H4 (cell line): ENCODE measurements at regions not wholly inside any gene's neighbourhood (a gene's known extent, or its start where the extent isn't known, plus 50 kb on each side); places are given as distances from the start of the nearest gene placed in this dataset.
"Not testable (repeated sequence)": the region's sequence is repeated elsewhere in the genome, so short reads cannot be mapped to it uniquely, and the experiment has no call there.

ENCODE experiments used
- DNase-seq: peaks from one replicate; pipeline ENCODE4 v3.0.0-alpha.2; 2015; ENCODE audit warnings: low spot score

DNA sequence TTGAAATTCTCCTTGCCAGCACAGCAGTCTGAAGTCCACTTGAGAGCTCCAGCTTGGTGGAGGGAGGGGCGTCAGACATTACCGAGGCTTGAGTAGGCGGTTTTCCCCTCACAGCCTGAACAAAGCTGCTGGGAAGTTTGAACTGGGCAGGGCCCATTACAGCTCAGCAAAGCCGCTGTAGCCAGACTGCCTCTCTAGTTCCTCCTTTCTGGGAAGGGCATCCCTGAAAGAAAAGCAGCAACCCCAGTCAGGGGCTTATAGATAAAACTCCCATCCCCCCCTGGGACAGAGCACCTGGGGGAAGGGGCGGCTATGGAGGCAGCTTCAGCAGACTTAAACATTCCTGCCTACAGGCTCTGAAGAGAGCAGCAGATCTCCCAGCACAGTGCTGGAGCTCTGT lies 325.3 kb downstream of the GJA1 start:
- no peak for DNase-seq

DNA sequence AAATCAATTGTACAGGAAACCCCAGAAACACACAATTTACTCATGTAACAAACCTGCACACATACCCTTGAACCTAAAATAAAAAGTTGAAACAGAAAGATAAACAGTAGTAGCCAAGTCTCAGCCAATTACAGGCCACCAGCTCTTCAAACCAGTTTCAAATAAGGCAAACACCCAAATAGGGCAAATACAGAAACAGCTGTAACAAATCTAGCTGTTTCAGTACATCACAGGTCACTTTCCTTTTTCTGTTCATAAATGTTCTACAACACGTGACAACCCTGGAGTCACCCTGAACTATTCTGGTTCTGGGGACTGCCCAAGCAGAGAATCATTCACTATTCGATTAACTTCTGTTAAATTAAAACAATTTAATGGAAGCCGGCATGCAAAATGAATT lies 329.0 kb downstream of the GJA1 start:
- no peak for DNase-seq

DNA sequence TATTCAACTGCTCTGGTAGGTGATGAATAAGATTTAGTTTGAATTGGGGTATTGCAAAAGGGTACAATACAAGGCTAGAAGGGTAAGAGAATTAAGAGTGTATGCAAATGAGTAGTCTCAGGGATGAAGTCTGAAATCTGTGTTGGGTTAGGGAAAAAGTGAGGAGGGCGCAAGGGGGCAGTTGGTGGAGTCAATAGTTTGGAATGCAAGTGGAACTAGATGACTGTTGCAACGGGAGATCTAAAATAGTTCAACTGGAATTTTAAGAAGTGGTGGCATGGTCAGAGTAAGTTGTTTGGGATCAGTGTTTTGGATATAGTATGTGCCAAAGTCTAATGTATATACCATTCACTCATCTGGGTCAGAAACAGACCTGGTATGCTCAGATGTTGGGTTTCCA lies 329.6 kb downstream of the GJA1 start:
- no peak for DNase-seq

DNA sequence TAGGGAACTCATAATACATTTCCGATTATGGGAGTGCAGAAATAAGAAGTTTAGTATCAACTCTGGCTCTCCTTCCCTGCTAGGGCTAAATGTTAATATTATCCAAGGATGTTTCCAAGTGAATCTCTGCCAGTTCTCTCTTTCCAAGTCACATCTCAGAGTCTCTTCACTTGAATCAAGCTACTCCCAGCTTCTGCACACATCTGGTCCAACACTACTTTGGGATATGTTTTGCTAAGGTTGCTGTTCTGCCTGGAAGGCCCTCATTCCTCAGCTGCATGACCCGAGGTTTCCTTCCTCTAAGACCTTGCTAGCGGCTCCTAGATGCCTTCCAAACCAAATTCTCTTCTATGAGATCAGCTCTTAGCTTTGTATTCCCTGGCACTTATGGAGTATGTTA lies 331.8 kb downstream of the GJA1 start:
- no peak for DNase-seq

DNA sequence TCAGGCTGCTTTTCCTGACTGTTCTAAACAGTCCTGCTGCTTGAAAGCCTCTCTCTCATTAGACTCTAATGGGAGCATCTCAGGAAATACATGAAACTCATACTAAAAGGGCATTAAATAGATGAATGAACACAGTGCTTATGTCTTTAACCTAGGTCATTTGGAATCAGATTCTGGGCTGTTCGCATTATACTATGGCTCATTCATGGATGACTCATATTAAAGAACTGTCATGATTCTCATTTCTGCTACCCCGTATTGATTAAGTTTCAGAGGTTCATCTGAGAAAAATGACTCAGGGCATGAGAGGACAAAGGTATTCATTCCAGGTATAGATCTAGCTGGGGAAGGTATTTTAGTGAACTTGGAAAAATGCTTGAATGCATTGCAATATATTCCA lies 335.5 kb downstream of the GJA1 start:
- no peak for DNase-seq

DNA sequence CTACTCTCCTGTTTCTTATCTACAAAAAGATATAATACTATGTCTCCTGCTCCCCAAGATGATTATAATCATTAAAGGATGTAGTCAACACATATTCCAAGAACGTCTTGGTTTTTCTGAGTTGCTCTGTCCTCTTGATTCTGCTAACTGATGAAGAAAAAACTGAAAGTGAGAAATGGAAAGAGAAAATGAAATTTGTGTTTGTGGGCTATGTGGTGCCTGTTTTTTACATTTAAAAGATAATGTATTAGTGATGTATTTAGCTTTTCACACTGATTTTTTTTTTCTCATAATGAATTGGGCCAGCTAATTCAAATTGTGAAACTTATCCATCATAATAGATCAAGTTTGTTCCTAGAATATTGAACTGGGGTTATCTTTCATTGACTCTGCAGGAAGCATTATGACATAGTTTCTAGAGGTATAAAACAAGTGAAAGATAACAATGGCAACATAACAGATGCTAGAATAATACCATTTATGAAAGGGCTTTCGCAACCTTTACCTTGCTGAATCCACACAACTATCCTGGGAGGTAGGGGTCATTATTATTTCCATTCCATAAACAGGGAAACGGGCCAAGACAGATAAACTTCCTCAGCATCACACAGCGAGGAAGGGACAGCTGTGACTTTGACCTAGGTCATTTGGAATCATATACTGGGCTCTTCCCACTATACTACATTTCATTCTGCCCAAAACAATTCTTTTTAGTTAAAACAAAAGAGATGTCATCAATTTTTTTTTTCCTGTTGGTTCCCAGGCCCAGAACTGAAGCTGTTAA lies 336.7 kb downstream of the GJA1 start:
- DNase-seq, result no peak

DNA sequence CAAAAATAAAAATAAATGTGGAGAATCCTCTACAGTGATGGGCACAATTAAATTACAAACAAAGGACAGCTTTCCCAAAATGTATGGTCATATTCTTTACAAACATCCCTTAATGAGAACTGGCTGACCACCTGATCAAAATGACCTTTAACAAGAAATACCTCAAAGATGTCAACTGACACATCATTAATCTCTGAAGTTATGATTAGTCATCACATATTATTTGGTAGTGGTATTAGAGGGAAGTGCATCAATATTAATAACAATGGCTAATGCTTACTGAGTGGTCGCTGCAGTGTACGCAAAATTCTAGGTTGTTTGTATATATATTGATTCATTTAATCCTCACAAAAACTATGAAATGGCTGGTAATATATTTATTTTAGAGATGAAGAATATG lies 340.6 kb downstream of the GJA1 start:
- DNase-seq, result no peak

DNA sequence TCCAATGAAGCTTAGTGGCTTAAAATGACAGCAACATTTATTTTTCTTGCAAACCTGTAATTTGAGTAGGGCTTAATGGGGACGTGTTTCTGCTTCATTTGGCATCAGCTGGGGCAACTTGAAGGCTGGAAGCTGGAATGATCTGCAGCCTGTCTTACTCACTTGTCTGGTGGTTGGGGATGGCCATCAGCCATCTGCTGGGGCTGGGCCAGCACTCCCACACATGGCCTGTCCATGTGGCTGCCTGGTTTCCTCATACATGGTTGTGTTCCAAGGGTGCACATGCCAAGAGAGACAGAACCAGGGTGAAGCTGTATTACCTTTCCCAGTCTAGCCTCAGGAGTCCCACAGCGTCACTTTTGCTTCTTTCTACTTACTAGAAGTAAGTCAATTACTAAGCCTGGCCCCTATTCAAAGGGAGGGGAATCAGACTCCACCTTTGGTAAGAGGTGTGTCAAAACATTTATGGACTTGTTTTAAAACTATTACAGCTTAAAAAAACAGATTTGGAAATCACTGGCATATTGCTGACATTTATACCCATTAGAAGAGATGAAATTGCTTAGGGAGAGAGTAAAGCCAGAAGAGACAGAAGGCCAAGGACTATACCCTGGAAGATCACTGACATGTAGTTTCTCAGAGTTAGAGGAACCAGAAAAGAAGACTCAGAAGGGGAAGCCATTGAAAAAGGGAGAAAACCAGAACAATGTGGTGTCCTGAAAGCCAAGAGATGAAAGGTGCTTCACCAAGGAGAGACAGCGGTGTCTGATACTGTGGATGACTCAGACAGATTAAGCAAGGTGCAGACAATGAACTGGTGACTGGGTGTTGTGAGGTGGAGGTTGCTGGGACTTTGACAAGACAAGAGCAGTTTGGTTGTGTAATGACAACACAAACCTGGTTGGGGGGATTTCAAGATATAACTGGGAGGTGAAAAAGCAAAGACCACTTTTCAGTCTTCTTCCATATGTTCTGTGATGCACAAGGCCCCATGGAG lies 345.2 kb downstream of the GJA1 start:
- DNase-seq, result peak; percentile 83

DNA sequence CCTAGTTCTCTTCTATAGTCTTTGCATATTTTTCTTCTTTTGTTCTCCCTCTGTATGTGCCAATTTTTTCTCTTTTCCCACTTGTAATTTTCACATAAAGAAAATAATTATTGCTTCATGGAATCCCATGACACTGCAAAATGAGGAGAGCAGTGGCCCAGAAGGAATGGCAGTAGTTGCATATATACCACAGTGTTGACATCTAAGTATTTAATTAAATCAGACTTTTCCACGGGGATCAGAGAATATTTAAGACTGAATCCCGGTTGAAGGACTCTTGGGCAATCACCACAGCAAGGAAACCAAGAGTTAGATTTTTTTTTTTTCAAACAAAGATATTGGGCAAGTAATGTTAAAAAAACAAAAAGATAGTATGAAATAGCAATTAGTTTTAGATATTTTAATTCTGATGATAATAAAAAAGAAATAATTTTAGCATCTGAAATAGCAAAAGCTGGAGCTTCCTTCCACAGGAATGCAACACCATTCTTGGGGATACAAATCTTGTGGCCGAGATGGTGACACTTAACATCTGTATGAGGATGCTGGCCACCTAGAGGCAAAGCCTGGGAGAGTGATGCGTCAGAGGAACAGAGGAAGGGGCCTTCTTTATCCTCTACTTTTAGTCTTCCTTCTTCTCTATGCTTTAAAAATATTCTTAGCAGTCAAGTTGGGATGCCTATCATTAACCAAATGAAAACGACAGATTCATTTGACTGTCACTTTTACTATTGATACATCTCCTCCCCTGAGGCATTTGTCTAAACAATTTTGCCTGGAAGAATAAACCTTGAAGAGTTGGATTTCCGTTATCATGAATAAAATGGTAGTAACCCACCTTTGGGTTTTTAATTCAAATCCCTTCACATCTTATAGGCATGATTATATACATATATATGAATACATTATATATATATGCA lies 356.2 kb downstream of the GJA1 start:
- DNase-seq, result no peak

DNA sequence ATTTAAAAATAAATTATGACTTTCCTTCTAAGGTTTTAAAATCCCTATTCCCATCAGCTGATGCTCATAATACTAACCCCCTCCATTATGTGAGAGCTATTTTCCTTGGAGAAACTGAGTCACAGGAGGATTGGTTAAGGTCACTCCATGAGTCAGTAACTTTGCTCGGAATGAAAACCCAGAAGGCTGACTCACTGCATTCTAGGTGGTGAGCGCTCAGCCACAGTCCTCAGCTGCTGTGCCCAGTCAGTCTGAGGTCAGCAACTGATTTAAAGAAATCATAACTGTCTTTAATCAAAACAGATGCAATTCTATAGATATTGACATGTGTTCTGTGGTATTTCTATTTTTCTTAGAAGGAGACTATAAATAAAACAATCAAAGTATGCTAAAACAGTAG lies 359.2 kb downstream of the GJA1 start:
- DNase-seq, result peak; percentile 54

DNA sequence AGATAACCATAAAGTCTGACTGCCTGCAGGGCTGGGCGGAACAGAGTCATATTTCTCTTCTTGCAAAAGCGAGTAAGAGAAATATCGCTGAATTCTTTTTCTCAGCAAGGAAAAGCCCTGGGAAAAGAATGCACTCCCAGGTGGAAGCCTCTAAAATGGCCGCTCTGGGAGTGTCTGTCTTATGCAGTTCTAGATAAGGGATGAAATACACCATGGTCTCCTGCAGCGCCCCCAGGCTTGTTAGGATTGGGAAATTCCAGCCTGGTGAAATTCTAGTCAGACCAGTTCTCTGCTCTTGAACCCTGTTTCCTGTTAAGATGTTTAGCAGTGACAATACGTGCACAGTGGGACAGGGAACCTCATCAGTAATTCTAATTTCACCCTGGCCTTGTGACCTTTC lies 362.2 kb downstream of the GJA1 start:
- not testable (repeated sequence) for DNase-seq

DNA sequence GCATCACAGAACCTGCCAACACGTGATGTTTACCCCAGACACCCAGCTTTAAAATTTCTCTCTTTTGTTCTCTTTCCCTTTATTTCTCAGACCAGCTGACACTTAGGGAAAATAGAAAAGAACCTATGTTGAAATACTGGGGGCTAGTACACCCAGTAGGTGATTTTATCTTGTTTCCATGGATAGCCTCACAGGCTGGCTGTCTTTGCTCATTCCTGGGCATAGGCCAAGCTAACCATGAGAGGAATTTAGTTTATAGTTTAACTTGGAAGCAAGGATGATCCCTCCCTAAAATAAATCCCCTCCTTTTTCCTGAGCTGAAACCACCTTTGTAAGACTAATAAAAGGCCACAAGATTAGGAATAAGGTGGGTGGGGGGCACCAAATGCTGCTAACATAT lies 362.7 kb downstream of the GJA1 start:
- not testable (repeated sequence) for DNase-seq

DNA sequence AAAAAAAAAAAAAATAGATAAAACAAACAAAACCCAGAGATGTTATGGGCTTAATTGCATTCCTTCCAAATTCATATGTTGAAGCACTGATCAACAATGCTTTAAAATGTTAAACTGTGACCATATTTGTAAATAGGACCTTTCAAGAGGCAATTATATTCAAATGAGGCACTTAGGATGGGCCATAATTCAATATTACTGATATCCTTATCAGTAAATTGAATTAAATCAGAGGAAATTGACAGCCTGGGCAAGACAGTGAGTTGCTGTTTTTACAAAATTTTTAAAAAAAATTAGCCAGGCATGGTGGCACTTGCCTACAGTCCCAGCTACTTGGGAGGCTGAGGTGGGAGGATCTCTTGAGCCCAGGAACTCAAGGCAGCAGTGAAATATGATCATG lies 364.1 kb downstream of the GJA1 start:
- DNase-seq, result no peak

DNA sequence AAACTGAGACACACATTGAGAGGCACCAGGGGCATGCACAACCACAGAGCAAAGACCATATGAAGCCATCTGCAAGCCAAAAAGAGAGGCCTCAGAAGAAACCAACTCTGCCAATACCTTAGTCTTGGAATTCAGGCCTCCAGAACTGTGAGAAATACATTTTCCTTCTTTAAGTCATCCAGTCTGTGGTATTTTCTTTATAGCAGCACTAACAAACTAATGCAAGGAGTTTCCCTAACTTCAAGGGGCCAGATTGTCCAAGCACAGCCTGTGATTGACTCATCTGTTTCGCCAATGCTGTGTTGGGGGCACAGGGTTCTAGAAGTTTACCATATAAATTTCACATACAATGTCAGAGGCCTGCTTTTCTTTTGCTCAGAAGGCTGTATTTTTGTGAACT lies 364.6 kb downstream of the GJA1 start:
- no peak for DNase-seq

DNA sequence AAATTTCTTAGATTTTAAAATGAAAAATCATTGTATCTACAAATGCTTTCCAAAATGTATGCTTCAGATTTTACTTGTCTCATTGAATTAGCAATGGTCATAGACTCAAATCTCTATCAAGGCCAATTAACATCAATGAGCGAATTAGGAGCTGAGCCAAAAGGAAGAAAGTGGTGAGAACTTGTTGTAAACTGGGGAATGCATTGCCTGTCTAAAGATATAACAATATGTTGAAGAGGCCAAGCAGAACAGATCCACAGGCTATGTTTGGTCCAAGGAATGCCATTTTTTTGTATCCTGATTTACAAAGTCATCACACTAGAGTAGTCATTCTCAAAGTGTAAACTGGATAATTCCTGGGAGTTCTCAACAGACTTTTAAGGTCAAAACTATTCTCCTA lies 370.7 kb downstream of the GJA1 start:
- DNase-seq, result no peak

DNA sequence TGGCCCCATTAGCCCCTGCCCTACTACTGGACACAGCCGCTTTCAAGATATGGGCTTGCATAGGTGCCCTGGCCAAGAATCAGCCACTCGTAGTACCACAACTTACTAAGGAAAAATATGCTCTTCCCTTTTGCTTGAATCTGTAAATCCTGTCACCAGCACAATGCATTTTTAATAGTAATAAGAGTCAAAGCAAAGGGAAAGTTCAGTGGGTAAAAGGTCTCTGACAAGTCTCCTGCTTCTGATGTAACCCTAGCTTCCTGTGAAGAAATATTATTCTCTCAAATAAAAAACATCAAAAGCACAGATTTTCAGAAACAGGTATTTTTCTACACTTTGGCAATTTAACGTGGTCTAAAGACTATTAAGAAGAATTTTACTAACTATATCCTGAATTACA lies 373.8 kb downstream of the GJA1 start:
- no peak for DNase-seq

DNA sequence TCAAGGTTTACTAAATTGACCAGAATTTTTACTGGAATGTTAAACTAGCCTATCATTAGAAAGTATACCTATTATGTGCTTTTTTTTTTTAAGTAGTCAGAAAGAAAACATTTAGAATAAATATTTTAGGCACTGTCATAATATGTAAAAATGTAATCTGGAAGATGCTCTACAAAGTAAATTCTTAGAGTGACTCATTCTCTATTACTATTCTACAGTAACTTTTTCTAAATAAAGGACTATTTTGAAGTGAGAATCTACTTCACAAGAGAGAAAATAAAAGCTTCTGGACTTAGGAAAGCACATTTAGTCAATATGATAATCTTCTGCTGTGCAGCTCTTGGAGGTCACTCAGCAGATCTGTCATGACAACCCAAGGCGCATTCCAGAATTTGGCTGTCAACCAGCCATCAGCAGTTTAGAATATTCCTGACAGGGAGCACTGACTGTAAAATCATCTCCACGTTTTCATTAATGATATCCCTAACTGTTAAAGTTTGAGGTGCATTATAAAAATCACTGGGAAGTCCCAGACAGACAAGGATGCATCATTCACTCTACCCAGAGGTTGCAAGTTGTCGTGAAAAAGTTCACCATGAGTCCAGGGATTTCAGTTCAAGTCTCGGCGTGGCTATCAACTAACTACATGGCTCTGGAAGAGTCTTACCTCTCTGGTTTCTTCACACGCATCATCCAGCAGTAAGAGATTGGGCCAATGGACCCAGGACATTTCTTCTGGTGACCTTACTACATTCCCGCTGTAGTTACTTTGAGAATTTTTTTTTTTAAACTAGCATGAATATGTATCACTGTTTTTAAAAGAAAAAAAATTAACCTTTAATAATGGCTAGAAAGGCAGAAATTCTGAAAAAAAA lies 374.9 kb downstream of the GJA1 start:
- no peak for DNase-seq

DNA sequence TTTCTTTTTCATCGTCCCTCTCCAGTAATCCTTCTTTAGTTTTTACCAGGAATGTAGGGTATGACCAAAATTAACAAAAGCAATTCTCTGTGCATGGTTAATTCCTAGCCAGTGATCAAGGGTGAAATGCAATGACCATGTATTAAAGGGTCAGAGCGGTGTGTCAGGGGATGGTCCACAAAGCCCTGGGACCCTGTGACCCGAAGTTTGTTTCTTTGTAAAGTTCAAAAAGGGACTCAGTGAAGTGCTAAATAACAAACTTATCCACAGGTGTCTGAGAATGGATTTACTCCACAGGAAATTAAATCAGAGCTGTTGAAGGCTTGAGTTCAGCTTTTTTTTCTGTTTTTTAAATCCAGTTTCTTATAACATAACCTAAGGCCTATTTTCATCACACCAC lies 375.7 kb downstream of the GJA1 start:
- DNase-seq, result no peak

DNA sequence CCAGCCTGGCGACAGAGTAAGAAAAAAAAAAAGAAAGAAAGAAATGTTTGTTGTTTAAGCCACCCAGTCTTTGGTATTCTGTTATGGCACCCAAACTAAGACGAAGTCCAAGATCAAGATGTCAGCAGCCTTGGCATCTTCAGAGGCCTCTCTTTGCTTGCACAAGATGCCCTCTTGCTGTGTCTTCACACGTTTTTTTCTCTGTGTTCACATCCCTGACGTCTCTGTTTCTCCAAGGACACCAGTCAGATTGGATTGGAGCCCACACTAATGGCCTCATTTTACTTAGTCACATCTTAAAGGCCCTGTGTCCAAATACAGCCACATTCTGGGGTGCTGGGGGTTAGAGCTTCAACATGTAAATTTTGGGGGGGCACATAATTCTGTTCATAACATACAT lies 380.9 kb downstream of the GJA1 start:
- DNase-seq, result peak; percentile 33

DNA sequence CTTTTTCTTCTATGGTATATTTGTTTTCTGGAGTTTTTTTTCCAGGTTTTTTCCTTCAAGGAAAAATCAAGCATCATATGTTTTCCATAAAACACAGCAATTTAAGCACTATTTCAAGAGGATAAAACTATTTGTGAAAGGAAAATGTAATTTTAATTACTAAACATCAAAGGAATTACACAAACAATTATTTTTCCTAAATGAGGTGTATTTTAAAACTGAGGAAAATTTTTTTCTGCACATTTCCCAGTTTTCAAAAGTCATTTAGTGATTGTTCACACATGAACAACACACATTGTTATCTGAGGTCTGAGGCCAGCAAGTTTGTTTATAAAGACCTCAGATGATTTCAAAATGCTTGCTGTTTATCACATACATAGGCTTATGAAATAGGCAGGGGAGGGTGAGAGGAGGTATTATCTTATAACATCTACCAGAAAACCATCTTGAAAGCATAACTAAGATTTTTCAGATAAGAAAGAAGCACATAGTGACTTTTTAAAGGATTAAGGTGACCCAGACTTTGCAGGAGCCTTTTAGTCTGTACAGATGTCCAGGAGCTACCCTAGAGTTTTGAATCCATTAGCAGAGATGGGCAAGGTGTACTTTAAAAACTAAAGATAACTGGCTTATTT lies 381.6 kb downstream of the GJA1 start:
- no peak for DNase-seq
